DMS79 treated with DMSO at 0.1 percent for 48 hours (cell line): ENCODE measurements at regions not wholly inside any gene's neighbourhood (a gene's known extent, or its start where the extent isn't known, plus 50 kb on each side); places are given as distances from the start of the nearest gene placed in this dataset.
A peak's percentile ranks its signal among the peaks of the same experiment; 100 is the strongest.
"Not testable (repeated sequence)": the region's sequence is repeated elsewhere in the genome, so short reads cannot be mapped to it uniquely, and the experiment has no call there.

Source experiments
- DNase-seq: peaks from one replicate; lab custom pipeline; 2025; lab: John Stamatoyannopoulos, UW

DNA sequence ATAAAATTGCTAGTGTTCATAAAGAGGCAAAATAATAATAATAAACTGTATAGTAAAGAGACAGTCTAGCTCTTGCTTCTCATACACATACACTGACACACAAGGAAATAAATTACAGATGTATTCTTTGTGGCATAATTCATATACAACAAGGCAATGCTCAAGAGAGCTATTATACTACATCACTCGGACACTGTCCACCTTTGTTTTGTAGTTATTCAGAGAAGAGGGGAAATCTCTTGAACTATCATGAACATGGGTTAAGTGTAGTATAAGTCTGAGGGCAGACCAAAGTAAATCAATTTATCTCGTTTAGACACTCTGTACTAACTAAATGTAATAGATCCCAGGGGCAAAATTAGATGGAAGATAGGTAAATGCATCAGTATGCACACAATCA, 72.7 kb upstream of the PHIP start:
- DNase-seq: no peak

DNA sequence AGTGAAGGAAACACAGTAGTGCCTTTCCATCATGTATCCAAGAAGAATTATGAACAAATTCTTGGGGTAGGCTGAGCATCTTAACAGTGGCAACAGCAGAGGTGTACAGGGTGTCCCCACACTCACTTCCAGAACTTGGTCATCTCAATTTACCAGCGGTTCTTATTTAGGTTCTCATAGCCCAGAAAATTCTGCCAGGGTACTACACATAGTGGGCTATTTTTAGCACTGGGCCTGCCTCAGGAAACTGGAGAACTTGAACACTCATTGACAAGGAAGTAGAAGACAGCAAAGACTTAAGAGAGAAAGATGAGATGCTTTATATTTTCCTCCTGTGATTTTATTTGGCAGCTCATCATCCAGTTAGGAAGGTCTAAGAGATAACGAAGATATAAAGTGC, 71.8 kb upstream of the PHIP start:
- no peak for DNase-seq

DNA sequence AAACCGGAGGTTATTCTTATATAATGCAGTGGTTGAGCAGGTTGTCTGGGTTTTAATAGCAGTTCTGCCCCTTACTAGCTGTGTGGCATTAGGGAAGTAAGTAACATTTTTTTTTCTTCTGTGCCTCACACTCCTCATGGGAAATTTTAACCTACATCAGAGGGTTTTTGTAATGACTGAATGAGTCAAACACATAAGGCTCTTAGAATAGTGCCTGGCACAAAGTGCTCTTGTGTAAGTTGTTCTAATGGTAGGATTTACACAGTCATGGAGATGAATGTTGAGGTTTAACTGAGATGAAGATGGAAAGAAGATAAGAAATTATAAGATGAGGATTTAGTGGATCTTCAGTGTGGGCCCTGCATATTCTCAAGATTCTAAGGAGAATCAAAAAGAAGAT, 68.4 kb upstream of the PHIP start:
- no peak for DNase-seq

DNA sequence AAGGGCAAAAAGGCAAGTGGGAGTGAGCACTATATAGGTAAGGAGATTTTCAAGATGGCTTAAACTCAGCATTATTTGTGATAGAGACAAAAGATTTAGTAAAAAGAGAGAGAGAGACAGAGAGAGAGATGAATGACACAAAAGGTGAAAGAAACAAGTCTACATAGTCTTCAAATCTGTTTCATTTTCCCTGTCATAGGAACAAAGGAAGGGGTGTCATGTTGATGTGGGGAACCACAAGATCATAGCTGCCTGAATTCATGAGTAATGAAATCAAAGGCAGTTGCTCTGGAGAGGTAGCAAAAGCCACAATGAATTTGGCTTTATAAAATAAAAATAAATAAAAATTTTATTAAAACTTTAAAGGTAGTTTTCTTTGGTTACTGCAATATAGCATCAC, 67.2 kb upstream of the PHIP start:
- no peak for DNase-seq

DNA sequence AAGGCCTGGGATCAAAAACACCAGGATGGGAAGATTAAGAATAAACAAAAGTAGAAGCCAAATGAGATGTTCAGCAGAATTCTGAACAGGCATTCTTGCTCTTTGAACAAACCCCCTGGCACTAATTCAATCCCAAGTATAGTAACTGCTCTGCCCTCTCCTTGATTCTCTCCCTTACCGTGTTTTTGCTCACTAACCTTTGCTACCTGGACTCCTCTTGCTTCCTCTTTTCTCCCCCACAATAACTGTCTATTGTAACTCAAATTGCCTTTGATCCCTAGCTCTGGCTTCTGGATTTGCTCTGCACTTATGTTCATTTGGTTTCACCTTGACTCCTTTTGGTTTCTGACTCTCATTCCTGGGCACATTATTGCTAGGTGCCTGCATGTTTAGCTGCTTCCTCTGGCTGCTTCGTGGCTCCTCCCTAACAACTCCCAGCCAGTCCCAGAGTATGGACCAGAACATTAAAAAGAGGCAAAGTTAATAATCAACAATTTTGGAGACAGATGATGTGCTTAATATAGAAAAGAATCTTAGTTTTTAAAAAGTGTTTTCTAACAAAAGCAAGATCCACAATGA, 65.4 kb upstream of the PHIP start:
- no peak for DNase-seq

- no peak for DNase-seq
Observed at GRCh38 chr6:79138146-79138545, 60.1 kb upstream of the PHIP start.

- DNase-seq: no peak
Observed at GRCh38 chr6:79137671-79138070, 59.6 kb upstream of the PHIP start.

DNA sequence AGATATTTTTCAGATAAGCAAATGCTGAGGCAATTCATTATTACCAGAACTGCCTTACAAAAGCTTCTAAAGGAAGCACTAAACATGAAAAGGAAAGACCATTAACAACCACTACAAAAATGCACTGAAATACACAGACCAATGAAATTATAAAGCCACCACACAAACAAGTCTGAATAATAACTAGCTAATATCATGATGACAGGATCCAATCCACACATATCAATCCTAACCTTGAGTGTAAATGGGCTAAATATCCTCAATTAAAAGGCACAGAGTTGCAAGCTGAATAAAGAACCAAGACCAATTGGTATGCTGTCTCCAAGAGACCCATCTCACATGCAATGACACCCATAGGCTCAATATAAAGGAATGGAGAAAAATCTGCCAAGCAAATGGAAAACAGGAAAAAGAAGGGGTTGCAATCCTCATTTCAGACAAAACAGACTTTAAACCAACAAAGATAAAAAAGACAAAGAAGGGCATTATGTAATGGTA, 58.0 kb upstream of the PHIP start:
- DNase-seq: no peak

DNA sequence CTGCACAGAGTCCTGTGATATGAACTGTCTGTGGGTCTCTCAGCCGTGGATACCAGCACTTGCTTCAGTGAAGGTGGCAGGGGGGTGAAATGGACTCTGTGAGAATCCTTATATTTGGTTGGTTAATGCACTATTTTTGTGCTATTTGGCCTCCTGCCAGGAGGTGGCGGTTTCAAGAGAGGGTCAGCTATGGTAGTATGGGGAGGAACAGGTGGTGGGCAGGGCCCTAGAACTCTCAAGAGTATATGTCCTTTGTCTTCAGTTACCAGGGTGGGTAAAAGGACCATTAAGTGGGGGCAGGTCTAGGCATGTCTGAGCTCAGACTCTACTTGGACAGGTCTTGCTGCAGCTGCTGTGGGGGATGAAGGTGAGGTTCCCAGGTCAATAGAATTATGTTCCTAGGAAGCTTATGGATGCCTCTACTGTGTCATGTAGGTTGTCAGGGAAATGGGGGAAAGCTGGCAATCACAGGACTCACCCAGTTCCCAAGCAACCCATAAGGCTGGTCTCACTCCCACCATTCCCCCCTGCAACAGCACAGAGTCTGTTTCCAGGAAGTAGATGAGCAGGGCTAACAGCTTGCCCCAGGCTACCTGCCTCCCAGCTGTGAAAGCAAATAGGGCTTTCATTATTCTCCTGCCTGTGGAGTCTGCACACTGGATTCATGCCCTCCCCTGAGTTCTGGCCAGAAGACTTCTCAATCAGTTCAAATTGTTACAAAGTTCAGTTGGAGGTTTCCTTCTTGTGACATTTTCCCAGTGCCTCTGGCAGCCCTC, 56.8 kb upstream of the PHIP start:
- DNase-seq: peak; percentile 86

DNA sequence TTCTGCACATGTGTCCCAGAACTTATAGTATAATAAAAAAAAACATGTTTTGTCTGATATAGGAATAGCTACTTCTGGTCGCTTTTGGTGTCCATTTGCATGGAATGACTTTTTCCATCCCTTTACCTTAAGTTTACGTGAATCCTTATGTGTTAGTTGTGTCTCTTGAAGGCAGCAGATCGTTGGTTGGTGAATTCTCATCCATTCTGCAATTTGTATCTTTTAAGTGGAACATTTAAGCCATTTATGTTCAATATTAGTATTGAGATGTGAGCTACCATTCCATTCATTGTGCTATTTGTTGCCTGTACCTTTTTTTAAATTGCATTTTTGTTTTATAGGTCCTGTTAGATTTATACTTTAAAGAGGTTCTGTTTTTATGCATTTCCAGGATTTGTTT, 55.1 kb upstream of the PHIP start:
- no peak for DNase-seq

GRCh38 chr6:79131220-79131619, 53.2 kb upstream of the PHIP start:
- not testable (repeated sequence) for DNase-seq
